ENCODE measurements at regions not wholly inside any gene's neighbourhood (a gene's known extent, or its start where the extent isn't known, plus 50 kb on each side); places are given as distances from the start of the nearest gene placed in this dataset.

GRCh38 chr21:35329940-35330660 is 281.0 kb upstream of the RUNX1 start:
- TF ChIP-seq CTCF (IDR thresholded peaks at IDR 0.05) = no peak
- no peak for TF ChIP-seq POLR2A (IDR thresholded peaks at IDR 0.05)

Data from heart left ventricle (tissue), 13 donors.